Stimulated activated CD4-positive, alpha-beta T cell treated with anti-CD3 and anti-CD28 coated beads, Interleukin-2, amount 100 ng/mL, for 24 hours (primary cell): ENCODE measurements at regions not wholly inside any gene's neighbourhood (a gene's known extent, or its start where the extent isn't known, plus 50 kb on each side); places are given as distances from the start of the nearest gene placed in this dataset.
"Not testable (repeated sequence)": the region's sequence is repeated elsewhere in the genome, so short reads cannot be mapped to it uniquely, and the experiment has no call there.

Experiments
- DNase-seq, 2 donors: peaks; one replicate each; pipeline ENCODE4 v3.0.0-alpha.2; 2020

DNA sequence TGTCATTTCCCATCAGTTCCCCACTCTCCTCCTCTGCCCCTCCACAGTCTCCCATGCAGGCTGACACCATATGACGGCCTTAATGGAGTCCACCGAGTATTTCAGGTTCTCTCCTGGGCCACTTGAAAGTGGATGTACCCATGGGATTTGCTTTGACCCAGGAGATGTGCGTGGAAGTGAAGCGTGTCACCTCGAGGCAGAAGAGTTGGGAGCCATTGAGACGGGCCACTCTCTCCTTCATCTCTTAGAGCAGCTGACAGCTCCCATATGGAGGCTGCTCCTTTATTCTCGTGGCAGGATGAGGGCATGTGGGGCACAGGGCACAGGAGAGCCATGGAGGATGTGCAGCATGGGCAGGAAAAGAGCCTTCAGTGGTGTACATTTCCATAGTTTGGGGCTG lies 144.7 kb upstream of the CRYM start:
- peak in 1 of 2 donors; percentile 9 for DNase-seq

DNA sequence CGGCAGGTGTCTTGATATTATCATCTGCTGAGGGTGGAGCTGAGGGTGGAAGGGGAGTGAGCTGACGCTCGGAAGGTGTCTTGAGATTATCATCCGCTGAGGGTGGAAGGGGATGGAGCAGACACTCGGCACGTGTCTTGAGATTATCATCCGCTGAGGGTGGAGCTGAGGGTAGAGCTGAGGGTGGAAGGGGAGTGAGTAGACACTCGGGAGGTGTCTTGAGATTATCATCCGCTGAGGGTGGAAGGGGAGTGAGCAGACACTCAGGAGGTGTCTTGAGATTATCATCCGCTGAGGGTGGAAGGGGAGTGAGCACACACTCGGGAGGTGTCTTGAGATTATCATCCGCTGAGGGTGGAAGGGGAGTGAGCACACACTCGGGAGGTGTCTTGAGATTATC lies 126.6 kb upstream of the CRYM start:
- not testable (repeated sequence) for DNase-seq

DNA sequence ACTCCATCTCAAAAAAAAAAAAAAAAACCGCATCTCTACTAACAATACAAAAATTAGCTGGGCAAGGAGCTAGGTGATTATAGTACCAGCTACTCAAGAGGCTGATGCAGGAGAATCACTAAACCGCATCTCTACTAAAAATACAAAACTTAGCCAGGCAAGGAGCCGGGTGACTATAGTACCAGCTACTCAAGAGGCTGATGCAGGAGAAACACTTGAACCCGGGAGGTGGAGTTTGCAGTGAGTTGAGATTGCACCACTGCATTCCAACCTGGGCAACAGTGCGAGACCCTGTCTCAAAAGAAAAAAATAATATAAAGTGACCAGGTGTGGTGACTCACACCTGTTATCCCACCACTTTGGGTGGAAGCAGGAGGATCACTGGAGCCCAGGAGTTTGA lies 119.8 kb upstream of the CRYM start:
- DNase-seq, result not testable (repeated sequence)

DNA sequence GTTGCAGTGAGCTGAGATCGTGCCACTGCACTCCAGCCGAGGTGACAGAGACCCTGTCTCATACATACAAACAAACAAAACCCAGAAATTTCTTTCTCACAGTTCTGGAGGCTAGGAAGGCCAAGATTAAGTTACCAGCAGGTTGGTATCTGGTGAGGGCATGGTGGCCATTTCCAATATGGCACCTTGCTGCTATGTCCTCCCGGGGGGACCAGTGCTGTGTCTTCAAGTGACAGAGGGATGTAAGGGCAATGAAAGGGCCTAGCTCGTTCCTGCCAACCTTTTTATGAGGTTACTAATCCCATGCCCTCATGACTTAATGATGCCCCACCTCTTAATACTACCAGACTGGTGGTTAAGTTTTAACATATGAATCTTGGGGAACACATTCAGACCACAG lies 118.5 kb upstream of the CRYM start:
- DNase-seq, result not testable (repeated sequence)

DNA sequence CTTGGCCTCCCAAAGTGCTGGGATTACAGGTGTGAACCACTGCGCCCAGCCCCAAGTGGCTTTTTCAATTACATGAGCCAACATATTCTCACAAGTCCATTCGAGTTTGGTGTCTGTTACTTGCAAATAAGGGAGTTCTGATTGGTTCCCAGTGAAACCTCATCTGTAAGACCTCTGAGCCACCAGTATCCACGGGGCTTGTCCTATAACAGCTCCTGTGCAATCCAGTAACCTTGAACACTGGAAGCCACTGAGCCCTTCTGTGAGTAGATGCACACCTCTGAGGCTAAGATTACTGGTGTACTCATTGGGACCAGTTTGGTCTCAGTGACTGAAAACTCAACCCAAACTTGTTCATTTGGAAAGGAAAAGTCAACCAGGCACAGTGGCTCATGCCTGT lies 112.5 kb upstream of the CRYM start:
- DNase-seq, result not testable (repeated sequence)

DNA sequence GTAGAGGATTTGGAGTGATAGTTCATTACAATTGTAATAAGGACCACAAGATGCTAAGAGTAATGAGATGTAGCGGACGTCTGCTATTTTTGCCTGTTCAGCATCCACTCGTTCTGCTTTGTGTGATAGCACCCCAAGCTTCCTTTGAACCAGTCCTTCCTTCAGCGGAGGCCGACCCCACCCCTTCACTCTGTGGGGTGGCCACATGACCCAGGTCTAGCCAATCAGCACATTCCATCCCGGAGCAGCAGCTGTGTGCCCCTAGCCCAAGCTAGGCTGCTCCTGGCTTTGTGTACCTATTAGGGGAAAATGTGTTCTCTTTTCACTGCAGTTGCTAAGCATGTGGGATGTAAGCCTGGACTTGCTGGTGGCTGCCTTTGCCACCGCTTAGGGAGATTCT lies 111.8 kb upstream of the CRYM start:
- not testable (repeated sequence) for DNase-seq

DNA sequence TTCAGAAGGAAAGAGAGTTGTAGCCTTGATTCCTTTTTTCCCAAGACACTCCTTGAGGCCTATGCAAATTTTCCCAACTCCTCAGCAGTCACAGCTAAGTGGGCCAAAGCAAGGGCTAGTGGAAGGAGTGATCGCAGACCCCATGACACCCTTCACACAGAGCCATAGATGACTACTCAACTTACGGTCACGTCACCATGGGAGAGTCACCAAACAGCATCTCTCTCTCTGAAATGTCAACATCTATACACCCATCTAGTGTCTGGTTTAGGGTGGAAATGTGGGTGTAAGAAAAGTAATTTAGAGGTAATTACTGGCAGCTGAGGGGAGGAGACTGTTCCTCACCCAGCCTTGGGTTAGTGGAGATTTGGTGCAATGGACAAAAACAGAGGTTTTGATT lies 109.7 kb upstream of the CRYM start:
- DNase-seq, result not testable (repeated sequence)

DNA sequence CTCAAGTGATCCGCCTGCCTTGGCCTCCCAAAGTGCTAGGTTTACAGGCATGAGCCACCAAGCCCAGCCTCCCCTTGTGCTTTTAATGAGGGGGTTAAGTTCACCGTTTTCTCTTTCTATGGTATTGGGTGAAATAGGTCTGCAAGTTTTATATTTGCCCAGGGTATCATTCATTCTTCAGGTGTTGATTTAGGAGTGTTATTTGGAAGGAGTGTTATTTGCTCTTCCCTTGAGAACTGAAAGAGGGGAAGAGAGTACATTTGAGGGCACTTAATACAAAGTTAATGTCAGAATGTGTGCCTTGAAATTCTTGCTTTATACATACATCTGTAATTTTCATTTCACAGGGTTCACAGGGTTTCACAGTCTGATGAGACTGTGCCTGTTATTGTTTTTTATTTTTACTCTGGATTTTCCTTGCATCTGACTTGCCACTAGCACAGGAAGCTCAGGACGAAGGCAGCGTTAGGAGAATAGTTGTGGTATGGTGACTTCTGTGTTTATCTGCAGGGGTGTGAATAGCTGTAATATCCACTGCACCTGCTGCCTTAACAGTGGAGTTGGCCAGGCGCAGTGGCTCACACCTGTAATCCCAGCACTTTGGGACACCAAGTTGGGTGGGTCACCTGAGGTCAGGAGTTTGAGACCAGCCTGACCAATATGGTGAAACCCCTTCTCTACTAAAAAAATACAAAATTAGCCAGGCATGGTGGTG lies 108.3 kb upstream of the CRYM start:
- not testable (repeated sequence) for DNase-seq

DNA sequence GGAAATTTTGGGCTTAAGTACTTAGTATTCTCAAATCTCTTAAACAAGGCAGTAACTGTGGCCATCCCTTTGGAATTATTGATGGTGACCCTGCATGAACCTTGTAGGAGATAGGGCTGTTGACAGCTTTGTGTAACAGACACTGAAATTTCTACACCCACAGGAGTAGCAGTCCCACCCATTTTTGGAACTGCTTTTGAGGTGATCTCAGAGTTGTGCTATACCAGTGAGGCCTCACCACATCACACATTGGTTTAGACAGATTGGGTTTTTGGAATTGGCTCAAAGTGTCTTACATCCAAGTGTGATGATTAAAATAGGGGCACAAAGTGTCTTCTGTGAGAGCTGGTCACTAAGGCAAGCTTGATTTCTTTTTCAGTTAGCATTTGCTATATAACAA lies 105.6 kb upstream of the CRYM start:
- not testable (repeated sequence) for DNase-seq

DNA sequence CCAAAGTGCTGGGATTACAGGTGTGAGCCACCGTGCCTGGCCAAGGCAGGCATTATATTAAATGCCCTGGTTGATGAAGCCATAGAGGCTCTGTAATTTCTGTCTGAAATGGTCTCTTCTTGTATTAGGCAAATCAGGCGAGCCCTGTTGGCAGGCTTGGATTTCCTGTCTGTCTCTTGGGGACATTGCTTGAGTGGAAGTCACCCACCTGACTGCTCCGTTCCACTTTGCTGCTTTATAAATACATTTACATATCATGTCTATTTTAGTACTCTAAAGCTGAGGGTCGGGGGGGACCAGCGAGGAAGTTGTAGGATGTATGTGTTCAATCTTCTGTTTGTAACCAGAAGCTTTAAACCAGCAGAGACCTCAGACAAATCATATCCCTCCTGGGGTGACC lies 101.6 kb upstream of the CRYM start:
- DNase-seq, result not testable (repeated sequence)

DNA sequence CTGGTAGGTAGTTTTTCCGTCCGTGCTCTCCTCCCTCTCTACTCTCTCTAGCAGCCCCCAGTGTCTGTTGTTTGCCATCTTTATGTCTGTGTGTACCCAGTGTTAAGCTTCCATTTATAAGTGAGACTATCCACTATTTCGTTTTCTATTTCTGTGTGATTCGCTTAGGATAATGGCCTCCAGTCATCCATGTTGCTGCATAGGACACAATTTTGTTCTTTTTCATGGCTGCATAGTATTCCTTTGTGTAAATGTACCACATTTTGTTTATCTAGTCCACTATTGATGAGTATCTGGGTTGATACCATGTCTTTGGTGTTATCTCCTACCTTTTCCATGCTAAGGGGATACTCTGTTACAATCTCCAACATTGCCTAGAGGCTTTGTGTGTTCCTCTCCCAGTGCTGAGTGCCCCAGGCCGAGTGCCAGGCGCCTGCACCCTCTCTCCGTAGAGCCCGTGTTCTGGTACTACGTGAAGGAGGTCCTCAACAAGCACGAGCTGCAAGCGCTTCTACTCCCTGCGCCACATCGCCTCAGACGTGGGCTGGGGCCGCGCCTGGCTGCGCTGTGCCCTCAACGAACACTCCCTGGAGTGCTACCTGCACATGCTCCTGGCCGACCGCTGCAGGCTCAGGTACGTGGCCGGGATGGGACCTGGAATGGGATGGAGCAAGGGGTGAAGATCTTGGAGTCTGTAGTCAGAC lies 98.3 kb upstream of the CRYM start:
- DNase-seq, result not testable (repeated sequence)

DNA sequence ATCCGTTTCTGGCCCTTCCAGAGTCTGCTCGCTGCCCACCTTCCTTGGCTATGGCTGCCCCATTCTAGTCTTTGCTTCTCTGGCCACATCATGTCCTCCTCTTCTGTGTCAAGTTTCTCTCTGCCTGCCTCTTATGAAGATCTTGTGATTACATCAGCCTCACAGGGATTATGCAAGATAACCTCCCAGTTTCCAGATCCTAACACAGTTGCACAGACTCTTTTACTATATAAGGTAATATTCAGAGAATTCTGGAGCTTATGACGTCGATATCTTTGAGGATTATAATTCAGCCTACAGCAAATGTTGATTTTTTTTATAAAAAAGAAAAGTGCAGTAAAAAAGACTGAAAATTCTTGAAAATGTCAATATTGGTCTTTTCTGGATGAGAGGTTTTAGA lies 97.2 kb upstream of the CRYM start:
- not testable (repeated sequence) for DNase-seq

DNA sequence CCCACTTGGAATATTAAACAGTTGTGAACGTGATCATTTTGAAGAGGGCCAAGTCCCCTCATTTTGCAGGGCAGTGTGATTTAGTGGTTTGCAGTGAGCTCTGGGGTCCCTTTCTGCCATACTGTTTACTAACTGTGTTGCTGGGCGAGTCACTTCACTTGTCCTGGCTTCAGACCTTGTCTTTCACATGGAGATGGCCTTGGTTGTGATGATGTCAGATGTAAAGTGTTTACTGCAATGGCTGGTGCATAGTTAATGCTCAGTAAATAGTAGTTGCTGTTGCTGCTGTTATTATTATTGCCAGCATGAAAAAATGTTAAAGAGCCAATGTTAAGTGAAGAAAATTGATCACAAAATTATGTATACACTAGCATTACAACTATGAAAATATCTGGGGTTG lies 95.4 kb upstream of the CRYM start:
- DNase-seq, result not testable (repeated sequence)

DNA sequence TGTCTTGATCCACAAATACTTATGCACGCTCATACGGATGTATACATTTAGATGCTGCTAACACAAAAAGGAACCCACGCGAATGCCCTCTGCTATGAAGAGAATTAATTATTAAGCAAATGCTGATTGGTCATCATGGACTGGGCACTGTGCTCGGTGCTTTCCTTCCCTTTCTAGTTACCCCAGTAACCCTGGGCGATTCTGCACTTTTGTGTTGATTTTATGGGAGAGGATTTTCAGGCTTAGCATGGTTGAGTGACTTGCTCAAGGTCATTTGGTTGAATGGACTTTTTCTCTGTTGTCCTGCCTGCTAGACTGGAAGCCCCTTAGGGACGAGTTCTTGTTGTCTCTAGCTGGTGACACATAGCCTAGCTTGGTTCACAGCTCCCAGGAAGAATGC lies 94.8 kb upstream of the CRYM start:
- not testable (repeated sequence) for DNase-seq

DNA sequence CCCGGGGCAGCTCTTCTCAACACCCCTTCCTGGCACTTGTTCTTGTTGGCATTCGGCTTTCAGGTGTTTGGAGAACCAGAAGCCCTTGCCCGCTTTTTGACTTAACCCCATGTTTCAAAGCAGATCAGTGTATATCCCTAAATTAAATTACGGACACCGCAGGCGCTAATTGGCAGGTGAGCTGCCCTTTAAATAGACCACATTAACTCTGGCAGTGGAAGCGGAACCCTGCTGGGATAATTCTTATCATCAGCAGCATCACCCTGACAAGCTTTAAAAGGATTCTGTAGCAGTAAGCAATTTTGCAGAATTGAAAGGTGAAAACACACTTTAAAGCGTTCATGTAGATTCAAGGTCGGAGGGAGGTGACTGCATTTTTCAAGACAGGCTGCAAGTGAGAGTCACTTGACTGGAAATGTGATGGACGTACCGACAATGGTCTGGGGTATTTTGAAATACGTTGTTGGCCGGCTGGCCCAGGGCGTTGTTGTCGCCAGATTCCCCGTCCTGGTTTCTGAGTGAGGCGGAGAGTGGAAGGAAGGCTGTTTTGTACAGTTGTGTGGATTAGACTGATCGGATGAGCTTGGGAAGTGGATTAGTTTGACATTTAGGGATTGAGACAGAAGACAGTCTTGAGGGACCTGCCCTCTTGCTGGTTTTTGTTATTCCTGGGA lies 94.2 kb upstream of the CRYM start:
- DNase-seq, result not testable (repeated sequence)

DNA sequence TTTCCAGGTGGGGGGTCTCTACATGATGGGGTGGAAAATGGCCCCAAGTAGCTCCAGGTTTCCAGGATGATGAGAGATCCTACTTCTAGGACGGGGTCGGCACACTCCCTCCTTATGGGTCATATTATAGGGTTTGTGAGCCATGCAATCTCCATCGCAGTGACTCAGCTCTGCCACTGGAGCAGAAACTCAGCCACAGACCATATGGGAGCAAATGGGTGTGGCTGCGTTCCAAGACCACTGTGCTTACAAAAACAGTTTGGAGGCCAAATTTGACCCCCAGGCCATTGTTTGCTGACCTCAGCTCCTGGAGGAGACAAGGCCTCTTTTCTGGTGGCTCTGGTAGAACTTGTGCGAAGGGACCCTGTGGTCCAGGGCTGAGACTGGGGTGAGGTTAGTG lies 92.7 kb upstream of the CRYM start:
- DNase-seq, result not testable (repeated sequence)

DNA sequence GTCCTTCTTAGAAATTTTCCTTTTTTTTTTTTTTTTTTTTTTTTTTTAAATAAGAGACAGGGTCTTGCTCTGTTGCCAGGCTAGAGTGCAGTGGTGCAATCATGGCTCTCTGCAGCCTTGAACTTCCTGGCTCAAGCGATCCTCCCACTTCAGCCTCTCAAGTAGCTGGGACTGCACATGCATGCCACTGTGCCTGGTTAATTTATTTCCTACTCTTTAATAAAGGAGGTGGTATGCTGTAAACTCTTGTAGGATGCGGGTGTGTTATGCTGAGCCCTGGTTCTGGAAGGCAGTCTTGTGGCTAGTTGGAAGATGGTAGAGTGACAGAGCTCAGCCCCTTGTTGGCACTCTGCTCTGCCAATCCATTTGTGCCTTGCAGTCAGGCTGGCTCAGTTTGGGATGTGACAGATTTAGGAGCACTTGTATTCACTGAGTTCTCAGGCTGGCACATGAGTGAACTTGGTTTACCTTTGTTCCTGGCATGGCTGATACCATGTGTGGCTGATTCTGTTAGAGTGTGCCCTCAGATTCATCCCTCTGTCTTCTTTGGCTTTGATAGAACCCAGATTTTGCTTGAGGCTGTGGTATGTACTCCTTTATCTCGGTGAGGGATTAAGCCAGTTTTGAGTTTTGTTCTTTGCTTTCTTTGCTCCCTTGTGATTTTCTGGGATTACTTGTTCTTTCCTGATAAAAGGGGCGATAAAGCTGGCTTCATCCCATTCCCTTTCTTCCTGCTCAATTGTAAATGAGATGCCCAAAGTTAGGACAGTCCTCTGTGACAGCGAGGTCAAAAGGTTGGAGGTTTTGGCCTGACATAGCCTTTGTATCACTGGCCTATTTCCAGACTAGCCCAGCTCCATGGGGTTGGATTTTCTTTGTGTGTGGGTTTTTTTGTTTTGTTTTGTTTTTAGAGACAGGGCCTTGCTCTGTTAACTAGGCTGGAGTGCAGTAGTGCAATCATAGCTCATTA lies 91.2 kb upstream of the CRYM start:
- not testable (repeated sequence) for DNase-seq

DNA sequence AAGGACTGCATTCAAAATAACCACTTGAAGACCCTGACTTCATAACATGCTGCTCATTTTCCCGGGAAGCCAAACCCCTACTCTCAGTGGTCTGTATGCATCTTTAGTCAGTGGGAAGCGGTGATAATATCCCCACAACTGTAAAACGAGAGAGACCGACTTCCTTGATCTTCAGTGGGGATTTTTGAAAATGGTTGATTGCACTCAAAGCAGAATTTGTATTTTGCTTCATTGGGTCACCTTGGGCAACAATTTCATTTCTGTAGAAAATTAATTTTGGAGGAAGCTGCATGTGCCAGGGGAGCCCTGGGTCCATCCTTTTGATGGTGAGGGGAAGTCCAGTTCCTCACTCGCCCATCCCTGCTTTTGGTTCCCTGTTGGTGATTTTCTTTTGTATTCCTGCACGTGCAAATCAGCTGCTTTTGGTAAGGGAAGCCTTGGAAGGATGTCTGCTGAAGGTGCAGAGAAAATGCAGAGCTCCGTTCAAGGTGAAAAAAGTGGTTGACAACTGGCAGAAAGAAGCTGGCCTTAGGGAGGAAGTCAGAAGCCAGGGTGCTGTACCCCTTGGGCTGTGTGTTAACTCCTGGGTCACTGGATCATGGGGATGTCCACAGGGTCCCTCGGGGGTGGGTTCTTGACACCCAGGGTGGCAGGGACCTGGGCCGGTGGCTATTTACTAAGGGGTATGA lies 89.8 kb upstream of the CRYM start:
- DNase-seq, result not testable (repeated sequence)

DNA sequence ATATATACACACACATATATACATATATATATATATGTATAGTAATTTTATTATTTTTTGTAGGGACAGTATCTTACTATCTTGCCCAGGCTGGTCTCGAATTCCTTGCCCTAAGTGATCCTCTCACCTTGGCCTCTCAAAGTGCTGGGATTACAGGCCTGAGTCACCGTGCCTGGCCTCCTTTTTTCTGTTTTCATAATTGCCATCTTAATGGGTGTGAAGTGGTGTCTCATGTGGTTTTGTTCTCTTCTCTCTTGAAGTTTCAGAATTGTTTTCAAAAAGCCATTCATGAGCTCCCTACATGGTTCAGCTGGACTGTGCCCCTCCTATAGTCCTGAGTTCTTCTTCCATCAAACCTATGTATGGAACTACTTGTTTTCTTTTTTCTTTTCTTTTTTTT lies 88.9 kb upstream of the CRYM start:
- not testable (repeated sequence) for DNase-seq

DNA sequence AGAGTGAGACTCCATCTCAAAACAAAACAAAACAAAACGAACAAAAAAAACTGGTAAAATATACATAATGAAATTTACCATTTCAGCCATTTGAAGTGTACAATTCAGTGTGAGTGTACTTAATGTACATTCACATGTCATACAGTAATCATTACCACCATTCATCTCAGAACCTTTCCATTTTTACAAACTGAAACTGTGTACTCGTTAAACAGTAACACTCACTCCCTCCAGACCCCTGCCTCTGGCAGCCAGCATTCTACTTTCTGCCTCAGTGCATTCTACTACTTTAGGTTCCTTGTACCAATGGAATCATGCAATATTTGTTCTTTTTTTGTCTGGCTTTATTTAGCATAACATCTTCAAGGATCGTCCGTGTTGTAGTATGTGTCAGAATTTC lies 87.5 kb upstream of the CRYM start:
- not testable (repeated sequence) for DNase-seq

DNA sequence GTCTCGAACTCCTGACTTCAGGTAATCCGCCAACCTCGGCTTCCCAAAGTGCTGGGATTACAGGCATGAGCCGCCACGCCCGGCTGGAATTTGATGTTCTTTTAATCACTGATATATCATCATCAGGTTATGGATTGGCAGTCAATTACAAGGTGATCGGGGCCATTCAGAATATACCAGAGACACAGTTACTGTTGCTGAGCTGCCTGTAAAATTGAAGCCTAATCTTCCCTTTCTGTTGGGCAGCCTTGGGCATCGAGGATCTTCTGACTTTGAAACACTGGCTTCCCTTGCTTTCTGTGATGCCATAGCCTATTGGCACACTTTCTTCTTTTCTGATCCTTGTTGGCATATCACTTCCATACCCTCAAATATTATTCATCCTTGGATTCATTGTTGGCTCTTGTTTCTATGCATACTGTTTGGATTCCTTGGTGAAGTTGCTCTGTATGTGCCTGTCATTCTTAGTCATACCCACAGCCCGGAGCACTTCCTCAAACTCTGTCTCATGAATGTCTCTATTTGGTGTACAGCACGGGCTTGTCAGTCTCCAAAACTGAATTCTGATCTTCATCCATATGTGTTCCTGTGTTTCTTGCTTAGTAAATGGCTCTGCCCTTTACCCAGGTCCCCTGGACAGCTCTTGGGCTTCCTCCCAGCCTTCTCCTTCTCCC lies 85.6 kb upstream of the CRYM start:
- DNase-seq, result not testable (repeated sequence)
